GM12874 (cell line): ENCODE measurements at regions not wholly inside any gene's neighbourhood (a gene's known extent, or its start where the extent isn't known, plus 50 kb on each side); places are given as distances from the start of the nearest gene placed in this dataset.

ENCODE experiments used
- TF ChIP-seq, protein P1 (sequence below): IDR thresholded peaks from 2 replicates; pipeline ENCODE4 v1.5.1; 2011; ENCODE audit warnings: low read depth, mild to moderate bottlenecking, control low read depth, low read length, moderate library complexity; ENCODE audit not compliant: insufficient read depth

DNA sequence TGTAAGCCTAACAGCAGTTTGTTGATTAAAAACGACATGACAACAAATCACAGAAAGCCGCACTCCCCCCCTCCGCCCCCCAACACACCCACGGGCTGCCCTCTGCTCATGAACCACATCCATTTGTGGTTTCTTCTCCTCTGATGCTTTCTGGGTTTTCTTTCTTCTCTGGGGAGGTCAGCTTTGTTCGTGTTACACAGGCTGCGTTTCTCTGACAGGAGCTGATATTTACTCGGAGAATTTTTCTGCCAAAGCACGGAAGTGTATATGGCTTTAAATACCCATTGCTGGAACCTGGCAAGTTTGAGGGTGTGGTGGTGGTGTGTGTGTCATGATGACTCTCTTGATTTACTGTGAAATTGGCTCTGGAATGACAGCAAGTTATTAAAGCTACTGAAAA, 883.7 kb upstream of the TMEM132C start:
- TF ChIP-seq, protein P1, sequence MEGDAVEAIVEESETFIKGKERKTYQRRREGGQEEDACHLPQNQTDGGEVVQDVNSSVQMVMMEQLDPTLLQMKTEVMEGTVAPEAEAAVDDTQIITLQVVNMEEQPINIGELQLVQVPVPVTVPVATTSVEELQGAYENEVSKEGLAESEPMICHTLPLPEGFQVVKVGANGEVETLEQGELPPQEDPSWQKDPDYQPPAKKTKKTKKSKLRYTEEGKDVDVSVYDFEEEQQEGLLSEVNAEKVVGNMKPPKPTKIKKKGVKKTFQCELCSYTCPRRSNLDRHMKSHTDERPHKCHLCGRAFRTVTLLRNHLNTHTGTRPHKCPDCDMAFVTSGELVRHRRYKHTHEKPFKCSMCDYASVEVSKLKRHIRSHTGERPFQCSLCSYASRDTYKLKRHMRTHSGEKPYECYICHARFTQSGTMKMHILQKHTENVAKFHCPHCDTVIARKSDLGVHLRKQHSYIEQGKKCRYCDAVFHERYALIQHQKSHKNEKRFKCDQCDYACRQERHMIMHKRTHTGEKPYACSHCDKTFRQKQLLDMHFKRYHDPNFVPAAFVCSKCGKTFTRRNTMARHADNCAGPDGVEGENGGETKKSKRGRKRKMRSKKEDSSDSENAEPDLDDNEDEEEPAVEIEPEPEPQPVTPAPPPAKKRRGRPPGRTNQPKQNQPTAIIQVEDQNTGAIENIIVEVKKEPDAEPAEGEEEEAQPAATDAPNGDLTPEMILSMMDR, result no peak

DNA sequence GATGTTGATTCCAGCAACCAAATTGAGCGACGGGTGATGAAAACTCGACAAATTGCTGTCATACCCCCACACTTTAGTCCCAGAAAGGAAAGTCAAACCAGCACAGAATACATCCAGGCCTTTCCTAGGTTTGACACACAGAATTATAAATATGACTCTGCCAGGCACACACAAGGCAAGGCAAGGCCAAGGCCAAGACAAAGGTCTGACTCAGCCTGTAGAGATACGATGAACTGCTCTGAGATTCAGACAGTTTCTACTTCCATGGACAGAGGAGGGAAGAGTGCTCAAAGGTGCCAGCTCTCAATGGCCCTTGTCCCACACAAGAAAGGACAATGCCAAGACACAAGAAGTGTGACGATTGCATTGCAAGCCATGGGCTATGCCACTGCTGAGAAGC, 880.2 kb upstream of the TMEM132C start:
- TF ChIP-seq, protein P1, result no peak

DNA sequence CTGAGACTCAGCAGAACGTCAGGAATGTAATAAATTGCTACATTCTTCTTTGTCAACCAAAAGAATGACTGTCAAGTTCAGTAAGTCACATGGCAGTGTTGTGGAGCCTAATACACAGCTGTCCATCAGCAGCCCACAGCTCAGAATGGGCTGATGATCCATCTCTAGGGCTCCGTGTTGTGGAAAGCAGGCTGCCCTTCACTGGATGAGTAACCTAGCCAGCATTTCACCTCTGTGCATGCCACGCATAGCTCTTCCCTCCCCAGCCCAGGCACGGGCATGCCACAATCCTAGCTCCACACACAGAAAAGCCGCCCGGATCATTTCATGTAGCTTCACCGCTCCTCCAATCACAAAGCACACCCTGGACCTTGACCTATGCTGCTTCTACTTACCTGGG, 878.0 kb upstream of the TMEM132C start:
- TF ChIP-seq, protein P1, result no peak

DNA sequence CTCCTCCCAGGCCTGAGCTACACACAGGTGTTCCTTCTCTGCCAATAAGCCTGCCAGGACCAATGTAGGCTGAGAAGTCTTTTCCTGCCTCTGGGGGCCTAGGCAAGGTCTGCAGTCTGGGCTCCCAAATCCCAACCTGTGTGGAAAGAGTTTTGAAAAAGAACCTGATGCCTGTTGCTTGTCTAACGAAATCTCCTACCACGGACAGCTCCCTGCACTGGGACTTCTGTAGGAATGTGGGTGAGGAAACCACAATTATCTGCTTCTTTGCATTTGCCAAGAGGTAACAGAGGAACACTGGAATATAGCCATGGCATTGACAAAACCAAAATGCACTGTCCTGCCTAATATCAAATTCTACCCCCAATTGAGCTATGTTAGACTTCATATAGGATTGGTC, 877.0 kb upstream of the TMEM132C start:
- TF ChIP-seq, protein P1, result no peak

DNA sequence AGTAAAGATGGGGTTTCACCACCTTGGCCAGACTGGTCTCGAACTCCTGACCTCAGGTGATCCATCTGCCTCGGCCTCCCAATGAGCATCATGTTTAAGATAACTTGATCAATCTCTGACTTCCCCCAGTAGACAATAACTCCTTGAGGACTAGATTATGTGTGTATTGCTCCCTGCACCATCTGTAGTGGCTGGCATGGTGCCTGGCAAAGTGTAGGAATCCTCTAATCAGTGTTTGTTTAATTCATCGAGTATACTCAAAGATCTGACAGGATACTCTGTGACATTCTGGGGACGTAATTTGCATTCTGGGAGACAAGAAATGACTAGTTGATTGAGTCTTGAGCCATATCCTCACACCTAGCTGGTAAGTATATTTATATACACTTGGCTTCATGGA, 873.5 kb upstream of the TMEM132C start:
- TF ChIP-seq, protein P1, result no peak

DNA sequence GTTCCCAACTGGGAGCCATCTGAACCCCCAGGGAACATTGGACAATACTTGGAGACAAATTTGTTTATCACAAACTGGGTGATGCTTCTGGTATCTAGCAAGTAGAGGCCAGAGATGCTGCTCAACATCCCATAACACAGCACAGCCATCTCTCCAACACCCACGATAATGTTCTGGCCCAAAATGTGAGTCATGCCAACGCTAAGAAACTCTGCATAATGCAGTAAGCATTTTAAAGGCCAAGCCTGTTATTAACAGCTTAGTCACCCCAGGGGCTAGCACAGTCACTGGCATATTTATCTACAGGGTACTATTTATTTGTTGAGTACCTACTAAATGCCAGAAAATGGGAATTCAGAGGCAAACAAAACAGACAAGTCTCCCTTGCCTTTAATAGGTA, 873.1 kb upstream of the TMEM132C start:
- TF ChIP-seq, protein P1, result no peak

DNA sequence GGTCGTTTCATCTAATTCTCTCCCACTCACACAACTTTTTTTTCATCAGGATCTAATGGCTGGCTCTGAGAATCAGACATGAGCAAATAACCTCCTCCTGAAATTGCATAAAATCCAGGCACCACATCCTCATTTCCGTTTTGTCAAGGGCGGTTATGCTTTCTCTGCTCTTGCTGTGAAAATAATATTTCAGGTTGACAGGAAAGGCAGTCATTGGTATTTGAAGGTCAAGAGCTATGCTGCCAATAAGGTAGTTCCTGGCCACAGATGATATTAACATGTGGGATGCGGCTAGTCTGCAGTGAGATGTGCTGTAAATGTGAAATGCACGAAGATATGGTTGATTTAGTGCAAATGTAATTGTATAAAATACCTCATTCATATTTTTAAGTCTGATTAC, 870.2 kb upstream of the TMEM132C start:
- TF ChIP-seq, protein P1, result no peak
